Ishikawa (cell line): ENCODE measurements at regions not wholly inside any gene's neighbourhood (a gene's known extent, or its start where the extent isn't known, plus 50 kb on each side); places are given as distances from the start of the nearest gene placed in this dataset.

Experiments
- CEBPB ChIP-seq: IDR thresholded peaks from 2 replicates; pipeline ENCODE4 v1.6.1; 2012
- CREB1 ChIP-seq: IDR thresholded peaks from 2 replicates; pipeline ENCODE4 v1.6.1; 2012; ENCODE audit warnings: low read depth
- EGR1 ChIP-seq: IDR thresholded peaks from 2 replicates; pipeline ENCODE4 v1.6.1; 2012
- EP300 ChIP-seq: IDR thresholded peaks from 2 replicates; pipeline ENCODE4 v1.6.1; 2012; ENCODE audit warnings: borderline replicate concordance
- FOXM1 ChIP-seq: IDR thresholded peaks from 2 replicates; pipeline ENCODE4 v1.6.1; 2012; ENCODE audit warnings: low read depth, borderline replicate concordance
- NFIC ChIP-seq: IDR thresholded peaks from 2 replicates; pipeline ENCODE4 v1.6.1; 2012
- RAD21 ChIP-seq: IDR thresholded peaks from 2 replicates; pipeline ENCODE4 v1.6.1; 2012; ENCODE audit warnings: low read depth
- TAF1 ChIP-seq: IDR thresholded peaks from 2 replicates; pipeline ENCODE4 v1.6.1; 2012; ENCODE audit warnings: low read depth, mild to moderate bottlenecking
- TCF12 ChIP-seq: IDR thresholded peaks from 2 replicates; pipeline ENCODE4 v1.6.1; 2012; ENCODE audit warnings: low read depth
- TEAD4 ChIP-seq: IDR thresholded peaks from 2 replicates; pipeline ENCODE4 v1.6.1; 2012
- YY1 ChIP-seq: IDR thresholded peaks from 2 replicates; pipeline ENCODE4 v1.6.1; 2012; ENCODE audit warnings: low read depth
- ZBTB7A ChIP-seq: IDR thresholded peaks from 2 replicates; pipeline ENCODE4 v1.6.1; 2012; ENCODE audit warnings: low read depth
- TF ChIP-seq, protein P1 (sequence below): IDR thresholded peaks from 2 replicates; pipeline ENCODE4 v1.6.1; 2012; ENCODE audit warnings: low read depth, mild to moderate bottlenecking
- TF ChIP-seq, protein P2 (sequence below): IDR thresholded peaks from 2 replicates; pipeline ENCODE4 v1.6.1; 2012
- TF ChIP-seq, protein P3 (sequence below): IDR thresholded peaks from 2 replicates; pipeline ENCODE4 v1.6.1; 2012

DNA sequence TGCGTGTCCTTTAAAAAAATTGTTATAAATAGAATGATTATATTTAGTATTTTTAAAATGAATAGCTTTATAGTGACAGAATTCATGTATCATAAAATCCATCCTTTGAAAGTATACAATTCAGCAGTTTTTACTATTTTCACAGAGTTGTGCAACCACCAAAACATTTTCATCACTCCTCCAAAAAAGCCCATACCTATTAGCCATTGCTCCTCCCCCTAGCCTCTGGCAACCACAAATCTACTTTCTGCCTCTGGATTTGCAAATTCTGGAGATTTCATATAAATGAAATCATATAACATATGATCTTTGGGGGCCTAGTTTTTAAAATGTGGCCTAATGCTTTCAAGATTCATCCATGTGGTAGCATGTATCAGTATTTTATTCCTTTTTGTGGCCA lies 117.9 kb upstream of the MED13L start:
- TF ChIP-seq TEAD4 (no peak), ZBTB7A (no peak), YY1 (no peak), NFIC (no peak), CEBPB (no peak)
- TF ChIP-seq, protein P1, sequence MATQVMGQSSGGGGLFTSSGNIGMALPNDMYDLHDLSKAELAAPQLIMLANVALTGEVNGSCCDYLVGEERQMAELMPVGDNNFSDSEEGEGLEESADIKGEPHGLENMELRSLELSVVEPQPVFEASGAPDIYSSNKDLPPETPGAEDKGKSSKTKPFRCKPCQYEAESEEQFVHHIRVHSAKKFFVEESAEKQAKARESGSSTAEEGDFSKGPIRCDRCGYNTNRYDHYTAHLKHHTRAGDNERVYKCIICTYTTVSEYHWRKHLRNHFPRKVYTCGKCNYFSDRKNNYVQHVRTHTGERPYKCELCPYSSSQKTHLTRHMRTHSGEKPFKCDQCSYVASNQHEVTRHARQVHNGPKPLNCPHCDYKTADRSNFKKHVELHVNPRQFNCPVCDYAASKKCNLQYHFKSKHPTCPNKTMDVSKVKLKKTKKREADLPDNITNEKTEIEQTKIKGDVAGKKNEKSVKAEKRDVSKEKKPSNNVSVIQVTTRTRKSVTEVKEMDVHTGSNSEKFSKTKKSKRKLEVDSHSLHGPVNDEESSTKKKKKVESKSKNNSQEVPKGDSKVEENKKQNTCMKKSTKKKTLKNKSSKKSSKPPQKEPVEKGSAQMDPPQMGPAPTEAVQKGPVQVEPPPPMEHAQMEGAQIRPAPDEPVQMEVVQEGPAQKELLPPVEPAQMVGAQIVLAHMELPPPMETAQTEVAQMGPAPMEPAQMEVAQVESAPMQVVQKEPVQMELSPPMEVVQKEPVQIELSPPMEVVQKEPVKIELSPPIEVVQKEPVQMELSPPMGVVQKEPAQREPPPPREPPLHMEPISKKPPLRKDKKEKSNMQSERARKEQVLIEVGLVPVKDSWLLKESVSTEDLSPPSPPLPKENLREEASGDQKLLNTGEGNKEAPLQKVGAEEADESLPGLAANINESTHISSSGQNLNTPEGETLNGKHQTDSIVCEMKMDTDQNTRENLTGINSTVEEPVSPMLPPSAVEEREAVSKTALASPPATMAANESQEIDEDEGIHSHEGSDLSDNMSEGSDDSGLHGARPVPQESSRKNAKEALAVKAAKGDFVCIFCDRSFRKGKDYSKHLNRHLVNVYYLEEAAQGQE = no peak
- TF ChIP-seq, protein P2, sequence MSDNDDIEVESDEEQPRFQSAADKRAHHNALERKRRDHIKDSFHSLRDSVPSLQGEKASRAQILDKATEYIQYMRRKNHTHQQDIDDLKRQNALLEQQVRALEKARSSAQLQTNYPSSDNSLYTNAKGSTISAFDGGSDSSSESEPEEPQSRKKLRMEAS = no peak

DNA sequence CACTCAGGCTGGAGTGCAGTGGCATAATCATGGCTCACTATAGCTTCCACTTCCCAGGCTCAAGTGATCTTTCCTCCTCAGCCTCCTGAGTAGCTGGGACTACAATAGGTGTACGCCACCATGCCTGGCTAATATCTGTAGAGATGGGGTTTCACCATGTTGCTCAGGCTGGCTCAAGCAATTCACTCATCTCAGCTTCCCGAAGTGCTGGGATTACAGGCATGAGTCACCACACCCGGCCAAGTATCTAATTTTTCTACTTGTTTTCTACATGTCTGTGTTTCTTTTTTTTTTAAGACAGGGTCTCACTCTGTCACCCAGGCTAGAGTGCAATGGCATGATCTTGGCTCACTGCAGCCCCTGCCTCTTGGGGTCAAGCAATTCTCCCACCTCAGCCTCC lies 119.7 kb upstream of the MED13L start:
- TF ChIP-seq, protein P3, sequence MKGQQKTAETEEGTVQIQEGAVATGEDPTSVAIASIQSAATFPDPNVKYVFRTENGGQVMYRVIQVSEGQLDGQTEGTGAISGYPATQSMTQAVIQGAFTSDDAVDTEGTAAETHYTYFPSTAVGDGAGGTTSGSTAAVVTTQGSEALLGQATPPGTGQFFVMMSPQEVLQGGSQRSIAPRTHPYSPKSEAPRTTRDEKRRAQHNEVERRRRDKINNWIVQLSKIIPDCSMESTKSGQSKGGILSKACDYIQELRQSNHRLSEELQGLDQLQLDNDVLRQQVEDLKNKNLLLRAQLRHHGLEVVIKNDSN = no peak
- TF ChIP-seq EP300 (no peak), ZBTB7A (no peak), TAF1 (no peak), CREB1 (no peak), TCF12 (no peak), FOXM1 (no peak), CEBPB (no peak), YY1 (no peak), NFIC (no peak), EGR1 (no peak)
- TF ChIP-seq, protein P1 = no peak

DNA sequence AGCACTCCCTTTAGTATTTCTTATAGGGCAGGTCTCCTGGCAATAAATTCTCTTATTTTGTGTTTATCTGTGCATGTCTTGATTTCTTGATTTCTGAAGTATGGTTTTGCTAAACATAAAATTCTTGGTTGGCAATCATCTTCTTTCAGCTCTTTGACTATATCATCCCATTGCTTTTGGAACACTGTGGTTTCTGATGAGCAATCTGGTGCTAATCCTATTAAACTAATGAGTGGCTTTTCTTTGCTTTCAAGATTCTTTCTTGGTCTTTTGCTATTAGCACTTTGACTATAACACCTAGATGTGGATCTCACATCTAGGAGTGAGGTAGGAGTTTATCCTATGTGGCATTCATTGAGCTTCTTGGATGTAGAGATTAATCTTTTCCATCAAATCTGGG lies 120.7 kb upstream of the MED13L start:
- no peak for TF ChIP-seq CREB1
- TF ChIP-seq, protein P1 = no peak
- no peak for TF ChIP-seq TEAD4
- TF ChIP-seq RAD21 = no peak
- TF ChIP-seq FOXM1 = no peak
- no peak for TF ChIP-seq YY1
- no peak for TF ChIP-seq TCF12
- TF ChIP-seq, protein P3 = no peak
- TF ChIP-seq EGR1 = no peak
- TF ChIP-seq ZBTB7A = no peak
- no peak for TF ChIP-seq TAF1
- TF ChIP-seq EP300 = no peak
- no peak for TF ChIP-seq NFIC
- TF ChIP-seq, protein P2 = no peak

DNA sequence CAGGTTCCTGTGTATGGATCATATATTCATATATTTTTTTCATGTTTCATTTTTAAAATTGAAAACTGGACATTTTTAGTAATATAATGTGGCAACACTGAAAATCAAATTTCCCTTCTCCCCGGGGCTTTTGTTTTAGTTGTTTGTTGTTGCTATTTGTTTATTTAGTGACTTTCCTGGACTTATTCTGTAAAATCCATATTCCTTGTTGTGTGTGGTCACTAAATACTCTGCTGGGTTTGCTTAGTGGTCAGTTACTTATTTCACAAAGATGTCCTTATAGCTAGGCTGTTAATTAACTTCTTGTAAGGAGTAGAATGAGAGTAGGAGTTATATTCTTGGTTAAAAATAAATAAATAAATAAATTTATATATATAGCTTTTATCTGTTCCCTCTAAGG lies 121.6 kb upstream of the MED13L start:
- TF ChIP-seq FOXM1 (no peak), TCF12 (no peak)

DNA sequence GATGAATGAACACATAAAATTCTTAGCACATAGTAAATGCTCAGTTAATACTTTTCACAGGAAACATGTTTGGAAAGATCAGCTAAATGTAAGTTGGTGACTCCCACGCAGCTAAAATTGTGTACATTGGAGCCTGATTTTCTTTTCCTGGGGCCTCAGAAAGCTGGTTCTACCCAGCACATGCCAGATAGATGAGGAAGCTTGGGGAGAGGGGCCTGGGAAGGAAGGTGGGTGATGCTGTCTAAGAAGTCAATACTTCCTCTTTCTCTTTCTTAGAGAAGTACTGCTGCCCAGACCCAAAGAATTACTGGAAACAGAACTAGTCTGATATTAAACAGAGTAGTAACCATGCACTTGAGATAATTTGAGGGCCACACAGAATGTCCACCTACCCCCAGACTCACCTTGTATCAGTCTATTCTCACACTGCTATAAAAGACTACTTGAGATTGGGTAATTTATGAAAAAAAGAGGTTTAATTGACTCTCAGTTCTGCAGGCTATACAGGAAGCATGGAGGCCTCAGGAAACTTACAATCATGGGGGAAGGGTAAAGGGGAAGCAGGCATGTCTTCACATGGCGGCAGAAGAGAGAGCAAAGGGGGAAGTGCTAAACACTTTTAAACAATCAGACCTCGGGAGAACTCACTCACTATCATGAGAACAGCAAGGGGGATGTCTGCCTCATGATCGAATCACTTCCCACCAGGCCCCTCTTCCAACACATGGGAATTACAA lies 123.3 kb upstream of the MED13L start:
- no peak for TF ChIP-seq TCF12
- TF ChIP-seq, protein P2 = no peak
- TF ChIP-seq, protein P3 = no peak
- TF ChIP-seq ZBTB7A = no peak
- no peak for TF ChIP-seq TEAD4
- TF ChIP-seq TAF1 = no peak
- TF ChIP-seq FOXM1 = no peak
- TF ChIP-seq EP300 = no peak
- no peak for TF ChIP-seq RAD21
- no peak for TF ChIP-seq CREB1
- TF ChIP-seq, protein P1 = no peak
- no peak for TF ChIP-seq YY1
- no peak for TF ChIP-seq CEBPB
- TF ChIP-seq NFIC = no peak
